ENCODE measurements at regions not wholly inside any gene's neighbourhood (a gene's known extent, or its start where the extent isn't known, plus 50 kb on each side); places are given as distances from the start of the nearest gene placed in this dataset.

GRCh38 chr12:25675808-25676207 lies 122.7 kb upstream of the LMNTD1 start:
- TF ChIP-seq POLR2A (IDR thresholded peaks at IDR 0.05; ENCODE audit: low read length) (no peak), GATA1 (IDR thresholded peaks at IDR 0.05; ENCODE audit: low read depth, low read length) (no peak)

Data from erythroblast (primary cell).